CD14-positive monocyte (primary cell): ENCODE measurements at regions not wholly inside any gene's neighbourhood (a gene's known extent, or its start where the extent isn't known, plus 50 kb on each side); places are given as distances from the start of the nearest gene placed in this dataset.

Experiments
- DNase-seq, 3 donors: peaks; one replicate each; pipeline ENCODE4 v3.0.0-alpha.2; 2011 to 2022
- H2AFZ ChIP-seq: 2 replicates; pipeline ENCODE4 v1.6.0; 2012; ENCODE audit warnings: mild to moderate bottlenecking, low read depth, low read length, inconsistent platforms; ENCODE audit not compliant: insufficient read depth, poor library complexity, severe bottlenecking
- H3K27ac ChIP-seq, 2 donors: 1 replicate in 1 of 2; 2 replicates in 1 of 2; pipeline ENCODE4 v1.5.1; 2012 to 2013; ENCODE audit warnings: low read length in 2 of 2, control low read depth in 1 of 2, inconsistent platforms in 1 of 2, low read depth in 1 of 2, mild to moderate bottlenecking in 1 of 2
- H3K27me3 ChIP-seq, 2 donors: one replicate each; pipeline versions ENCODE4 v1.6.0 to v1.6.1; 2011 to 2013; ENCODE audit warnings: low read length in 2 of 2; ENCODE audit not compliant: control insufficient read depth in 2 of 2, insufficient read depth in 2 of 2
- H3K36me3 ChIP-seq, 2 donors: replicated peaks in 1 of 2; 1 replicate in 1 of 2; 2 replicates in 1 of 2; pipeline versions ENCODE4 v1.5.1 to v1.6.1; 2012 to 2013; ENCODE audit warnings: low read length in 2 of 2, control low read depth in 1 of 2, inconsistent platforms in 1 of 2, mild to moderate bottlenecking in 1 of 2; ENCODE audit not compliant: insufficient read depth in 2 of 2, control insufficient read depth in 1 of 2
- H3K4me1 ChIP-seq, 2 donors: 1 replicate in 1 of 2; 2 replicates in 1 of 2; pipeline versions ENCODE4 v1.5.1 to v1.6.1; 2012 to 2013; ENCODE audit warnings: low read length in 2 of 2, control low read depth in 1 of 2, inconsistent platforms in 1 of 2, mild to moderate bottlenecking in 1 of 2, moderate library complexity in 1 of 2; ENCODE audit not compliant: insufficient read depth in 2 of 2, control insufficient read depth in 1 of 2
- H3K4me2 ChIP-seq: replicated peaks from 2 replicates; pipeline ENCODE3; 2012; ENCODE audit warnings: low read length, moderate library complexity, mild to moderate bottlenecking; ENCODE audit not compliant: poor library complexity, severe bottlenecking; ENCODE audit errors: extremely low read depth
- H3K4me3 ChIP-seq, 3 experiments: fragments of 200-600 bp in 1 of 3; sonication (generic) in 1 of 3; replicated peaks in 1 of 3; 1 replicate in 2 of 3; 2 replicates in 1 of 3; pipeline ENCODE4 v1.5.1; 2011 to 2013; ENCODE audit warnings: low read length in 3 of 3, mild to moderate bottlenecking in 3 of 3, control low read depth in 2 of 3, low read depth in 2 of 3, inconsistent platforms in 1 of 3, moderate library complexity in 1 of 3
- H3K79me2 ChIP-seq: 2 replicates; pipeline ENCODE4 v1.6.0; 2012; ENCODE audit warnings: mild to moderate bottlenecking, control low read depth, inconsistent platforms, low read length, moderate library complexity; ENCODE audit not compliant: insufficient read depth
- H3K9ac ChIP-seq: 2 replicates; pipeline ENCODE4 v1.6.0; 2017; ENCODE audit warnings: low read length, mild to moderate bottlenecking; ENCODE audit not compliant: insufficient read depth, poor library complexity, severe bottlenecking
- H3K9me3 ChIP-seq, 2 donors: replicated peaks in 1 of 2; 1 replicate in 1 of 2; 2 replicates in 1 of 2; pipeline versions ENCODE4 v1.5.1 to v1.6.1; 2012 to 2013; ENCODE audit warnings: low read length in 2 of 2, control low read depth in 1 of 2; ENCODE audit not compliant: control insufficient read depth in 1 of 2, insufficient read depth in 1 of 2
- H4K20me1 ChIP-seq: 2 replicates; pipeline ENCODE4 v1.6.0; 2012; ENCODE audit warnings: mild to moderate bottlenecking, low read length, control low read depth, moderate library complexity; ENCODE audit not compliant: insufficient read depth
- H3K27ac Mint-ChIP-seq, 7 donors: one replicate each; pipeline ENCODE4 v1.8.0; 2020; ENCODE audit warnings: mild to moderate bottlenecking in 7 of 7, mixed read lengths in 7 of 7, moderate library complexity in 6 of 7, inconsistent platforms in 2 of 7
- H3K27me3 Mint-ChIP-seq, 3 donors: one replicate each; pipeline ENCODE4 v1.8.0; 2021 to 2022; ENCODE audit warnings: low read depth in 3 of 3, mild to moderate bottlenecking in 3 of 3, mixed read lengths in 3 of 3, moderate library complexity in 3 of 3, inconsistent platforms in 1 of 3
- H3K36me3 Mint-ChIP-seq, 2 donors: one replicate each; pipeline ENCODE4 v1.8.0; 2020; ENCODE audit warnings: mixed read lengths in 2 of 2, inconsistent platforms in 1 of 2, mild to moderate bottlenecking in 1 of 2
- H3K4me1 Mint-ChIP-seq: one replicate; pipeline ENCODE4 v1.8.0; 2020; ENCODE audit warnings: mild to moderate bottlenecking, mixed read lengths
- H3K4me3 Mint-ChIP-seq, 2 donors: one replicate each; pipeline ENCODE4 v1.8.0; 2020; ENCODE audit warnings: mild to moderate bottlenecking in 2 of 2, mixed read lengths in 2 of 2, moderate library complexity in 1 of 2
- H3K9me3 Mint-ChIP-seq, 7 donors: one replicate each; pipeline ENCODE4 v1.8.0; 2020 to 2022; ENCODE audit warnings: mixed read lengths in 7 of 7, mild to moderate bottlenecking in 6 of 7, moderate library complexity in 6 of 7, inconsistent platforms in 2 of 7
- CTCF ChIP-seq: fragments of 200-600 bp; IDR thresholded peaks from one replicate; pipeline ENCODE4 v1.8.0; 2022; ENCODE audit warnings: antibody characterized with exemption, mild to moderate bottlenecking
- WGBS: methylation state at CpG from one replicate; pipeline ENCODE4 v1.1.5; 2013; ENCODE audit warnings: missing lambda C conversion rate; ENCODE audit not compliant: insufficient coverage; 5-methylcytosine and 5-hydroxymethylcytosine counted together
- intact Hi-C, 2 donors: fragments of 100-400 bp; cut with micrococcal nuclease; formaldehyde crosslinking; loops; one replicate each; pipeline versions ENCODE4 v1.15.0 to v1.15.1; 2023

GRCh38 chr2:180359522-180360282 is 352.6 kb upstream of the CWC22 start:
- no peak for DNase-seq
- Mint-ChIP-seq H3K4me1 (no peaks in the 10 kb centered on the region), H3K36me3 (no peaks in the 10 kb centered on the region), H3K4me3 (no peak overlapping the region), H3K27ac (no peak overlapping the region), H3K27me3 (peaks cover 0 to 1% (median 0%) of the 10 kb centered on the region in 3 donors), H3K9me3 (peaks cover 0 to 3% (median 2%) of the 10 kb centered on the region in 7 donors)
- Histone ChIP-seq H3K9ac (no peak overlapping the region), H3K4me2 (no peak overlapping the region), H3K27me3 (no peaks in the 10 kb centered on the region), H3K27ac (no peak overlapping the region), H3K36me3 (no peaks in the 10 kb centered on the region), H4K20me1 (no peaks in the 10 kb centered on the region), H3K4me1 (no peaks in the 10 kb centered on the region), H2AFZ (no peak overlapping the region), H3K9me3 (no peaks in the 10 kb centered on the region), H3K79me2 (no peaks in the 10 kb centered on the region), H3K4me3 (no peak overlapping the region)
- intact Hi-C loops: no loop called here
- TF ChIP-seq CTCF: no peak
- WGBS: 80% methylated on average over 1 of the region's 1 CpG

GRCh38 chr2:180358458-180358857 is 351.4 kb upstream of the CWC22 start:
- H3K4me1 Mint-ChIP-seq: no peaks in the 10 kb centered on the region
- intact Hi-C loops: no loop called here
- Histone ChIP-seq H3K9me3 (no peaks in the 10 kb centered on the region), H4K20me1 (no peaks in the 10 kb centered on the region), H3K36me3 (no peaks in the 10 kb centered on the region), H3K4me3 (no peak overlapping the region), H3K4me2 (no peak overlapping the region), H3K9ac (no peak overlapping the region), H3K79me2 (no peaks in the 10 kb centered on the region), H2AFZ (no peak overlapping the region), H3K27me3 (no peaks in the 10 kb centered on the region), H3K4me1 (no peaks in the 10 kb centered on the region), H3K27ac (no peak overlapping the region)
- no peaks in the 10 kb centered on the region for H3K36me3 Mint-ChIP-seq
- H3K27ac Mint-ChIP-seq: no peak overlapping the region
- no peak overlapping the region for H3K4me3 Mint-ChIP-seq
- WGBS: 100% methylated on average over 1 of the region's 2 CpGs
- no peak for TF ChIP-seq CTCF
- DNase-seq: no peak
- H3K27me3 Mint-ChIP-seq: peaks cover 0 to 1% (median 0%) of the 10 kb centered on the region in 3 donors
- H3K9me3 Mint-ChIP-seq: peaks cover 0 to 2% (median 0%) of the 10 kb centered on the region in 7 donors
